NCI-H774 (cell line): ENCODE measurements at regions not wholly inside any gene's neighbourhood (a gene's known extent, or its start where the extent isn't known, plus 50 kb on each side); places are given as distances from the start of the nearest gene placed in this dataset.
"Not testable (repeated sequence)": the region's sequence is repeated elsewhere in the genome, so short reads cannot be mapped to it uniquely, and the experiment has no call there.

ENCODE experiments used
- DNase-seq: peaks from one replicate; lab custom pipeline; 2025; lab: John Stamatoyannopoulos, UW

DNA sequence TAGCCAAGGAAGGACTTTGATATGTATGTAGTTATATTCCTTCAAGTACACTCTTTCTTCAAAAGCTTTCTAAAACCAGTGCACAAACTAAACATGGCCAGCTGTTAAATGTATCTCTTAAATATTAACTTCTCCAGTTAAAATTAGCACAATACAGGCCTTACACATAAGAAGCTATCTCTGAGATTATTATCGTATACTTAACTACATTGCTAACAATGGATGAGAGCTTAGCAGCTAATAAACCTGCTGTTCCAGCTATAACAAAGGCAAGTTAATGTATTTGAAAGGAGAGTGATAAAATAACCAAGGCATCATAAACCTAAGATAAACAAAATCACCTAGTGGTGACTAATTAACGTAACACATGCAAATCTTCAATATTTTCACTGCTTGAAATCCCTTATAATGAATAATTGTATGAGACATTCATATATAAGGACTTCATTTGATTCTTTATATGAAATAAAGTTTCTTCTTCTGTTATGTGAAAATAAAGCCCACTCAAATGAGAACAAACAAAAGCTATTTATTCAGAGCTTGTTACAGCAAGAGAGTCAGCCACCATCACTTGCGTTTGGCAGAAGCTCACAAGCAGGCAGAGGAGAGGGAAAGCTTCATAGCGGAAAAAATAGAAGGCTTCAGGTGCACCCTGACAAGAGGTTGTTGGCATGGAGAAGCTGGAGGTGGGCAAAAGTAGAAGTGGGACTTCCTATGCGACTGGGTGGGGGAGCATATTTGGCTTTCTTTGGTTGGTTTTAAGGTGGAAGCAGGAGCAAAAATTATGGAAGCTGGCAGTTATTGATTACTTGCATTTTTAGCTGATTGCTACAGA lies 274.1 kb upstream of the CHRM3 start:
- DNase-seq: peak; percentile 14

DNA sequence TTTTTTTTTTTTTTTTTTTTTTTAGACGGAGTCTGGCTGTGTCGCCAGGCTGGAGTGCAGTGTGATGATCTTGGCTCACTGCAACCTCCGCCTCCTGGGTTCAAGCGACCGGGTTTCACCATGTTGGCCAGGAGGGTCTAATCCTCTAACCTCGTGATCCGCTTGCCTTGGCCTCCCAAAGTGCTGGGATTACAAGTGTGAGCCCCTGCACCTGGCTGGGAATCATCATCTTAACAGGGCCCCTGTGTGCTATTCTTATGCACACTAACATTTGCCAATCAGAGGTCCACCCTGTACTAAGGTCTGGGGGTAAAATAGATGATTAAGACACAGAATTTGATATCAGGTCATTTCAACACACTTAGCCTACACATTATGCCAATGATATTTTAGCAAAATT lies 278.7 kb upstream of the CHRM3 start:
- no peak for DNase-seq

DNA sequence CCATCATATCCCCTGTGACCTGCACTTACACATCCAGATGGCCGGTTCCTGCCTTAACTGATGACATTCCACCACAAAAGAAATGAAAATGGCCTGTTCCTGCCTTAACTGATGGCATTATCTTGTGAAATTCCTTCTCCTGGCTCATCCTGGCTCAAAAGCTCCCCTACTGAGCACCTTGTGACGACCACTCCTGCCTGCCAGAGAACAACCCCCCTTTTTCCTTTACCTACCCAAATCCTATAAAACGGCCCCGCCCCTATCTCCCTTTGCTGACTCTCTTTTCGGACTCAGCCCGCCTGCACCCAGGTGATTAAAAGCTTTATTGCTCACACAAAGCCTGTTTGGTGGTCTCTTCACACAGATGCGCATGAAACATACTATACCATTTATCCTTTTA lies 279.7 kb upstream of the CHRM3 start:
- DNase-seq: not testable (repeated sequence)

DNA sequence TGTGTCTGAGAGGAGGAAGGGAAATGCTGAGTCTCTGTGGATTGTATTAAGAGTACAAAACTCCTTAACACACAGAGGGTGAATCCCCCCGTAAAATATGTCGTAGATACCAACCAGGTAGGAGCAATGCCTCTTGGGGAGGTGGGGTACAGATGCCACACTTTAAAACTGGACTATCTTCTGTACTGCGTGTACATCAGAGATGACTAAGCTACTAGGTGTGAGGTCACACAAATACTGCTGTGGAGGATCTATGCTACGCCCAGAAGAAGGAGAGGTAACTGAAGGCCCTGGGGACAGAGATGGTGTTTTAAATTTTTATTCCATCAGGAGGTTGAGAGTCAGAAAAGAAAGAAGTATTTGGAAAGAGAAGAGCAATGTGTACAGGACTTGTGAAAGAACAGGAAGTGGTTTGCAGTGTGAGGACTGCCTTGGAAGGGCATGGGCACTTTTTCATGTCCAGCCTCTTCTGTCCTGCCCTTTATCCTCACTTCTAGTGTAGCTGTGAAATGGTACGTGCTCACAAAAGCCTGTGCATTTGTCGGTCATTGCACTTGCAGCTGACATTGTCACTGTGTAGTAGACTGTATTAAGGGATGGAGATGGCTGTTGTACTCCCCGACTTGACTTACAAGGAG lies 287.8 kb upstream of the CHRM3 start:
- no peak for DNase-seq

DNA sequence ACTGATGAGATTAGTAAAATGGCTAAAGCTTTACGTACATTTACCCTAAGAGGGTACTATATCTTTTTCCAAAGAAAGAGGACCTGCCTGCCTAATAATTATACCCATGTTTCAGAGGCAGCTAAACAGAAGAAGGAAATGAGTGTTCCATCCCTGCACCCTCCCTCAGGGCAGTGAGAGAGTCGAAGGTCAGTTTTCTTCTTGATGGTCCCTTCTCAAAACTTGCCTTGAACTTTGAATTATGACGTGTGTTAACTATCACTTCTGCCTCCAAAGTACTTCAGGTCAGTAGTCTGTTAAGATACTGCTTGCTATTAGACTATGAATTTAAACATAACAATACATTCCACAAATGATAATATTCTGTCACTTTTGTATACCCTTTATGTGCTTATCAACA lies 294.8 kb upstream of the CHRM3 start:
- no peak for DNase-seq

DNA sequence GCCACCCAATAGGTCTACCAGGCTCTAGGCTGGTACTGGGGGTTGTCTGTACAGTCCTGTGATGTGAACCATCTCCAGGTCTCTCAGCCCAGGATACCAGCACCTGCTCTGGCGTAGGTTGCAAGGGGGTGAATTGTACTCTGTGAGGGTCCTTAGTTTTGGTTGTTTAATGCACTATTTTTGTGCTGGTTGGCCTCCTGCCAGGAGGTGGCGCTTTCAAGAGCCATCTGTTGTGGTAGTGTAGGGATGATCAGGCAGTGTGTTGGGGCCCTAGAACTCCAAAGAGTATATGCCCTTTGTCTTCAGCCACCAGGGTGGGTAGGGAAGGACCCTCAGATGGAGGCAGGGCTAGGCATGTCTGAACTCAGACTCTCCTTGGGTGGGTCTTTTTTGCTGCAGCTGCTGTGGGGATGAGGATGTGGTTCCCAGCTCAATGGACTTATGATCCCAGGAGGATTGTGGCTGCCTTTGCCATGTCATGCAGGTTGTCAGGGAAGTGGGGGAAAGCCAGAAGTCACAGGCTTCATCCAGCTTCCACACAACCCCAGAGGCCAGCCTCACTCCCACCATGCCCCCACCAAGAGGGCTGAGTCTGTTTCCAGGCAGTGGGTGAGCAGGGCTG lies 301.8 kb upstream of the CHRM3 start:
- DNase-seq: no peak

DNA sequence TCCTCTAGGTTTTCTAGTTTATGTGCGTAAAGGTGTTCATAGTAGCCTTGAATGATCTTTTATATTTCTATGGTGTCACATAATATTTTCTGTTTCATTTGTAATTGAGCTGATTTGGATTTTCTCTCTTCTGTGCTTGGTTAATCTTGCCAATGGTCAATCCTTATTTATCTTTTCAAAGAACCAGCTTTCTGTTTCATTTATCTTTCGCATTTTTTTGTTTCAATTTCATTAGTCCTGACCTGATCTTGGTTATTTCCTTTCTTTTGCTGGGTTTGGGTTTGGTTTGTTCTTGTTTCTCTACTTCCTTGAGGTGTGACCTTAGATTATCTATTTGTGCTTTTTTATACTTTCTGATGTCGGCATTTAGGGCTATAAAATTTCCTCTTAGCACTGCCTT lies 304.4 kb upstream of the CHRM3 start:
- DNase-seq: not testable (repeated sequence)

DNA sequence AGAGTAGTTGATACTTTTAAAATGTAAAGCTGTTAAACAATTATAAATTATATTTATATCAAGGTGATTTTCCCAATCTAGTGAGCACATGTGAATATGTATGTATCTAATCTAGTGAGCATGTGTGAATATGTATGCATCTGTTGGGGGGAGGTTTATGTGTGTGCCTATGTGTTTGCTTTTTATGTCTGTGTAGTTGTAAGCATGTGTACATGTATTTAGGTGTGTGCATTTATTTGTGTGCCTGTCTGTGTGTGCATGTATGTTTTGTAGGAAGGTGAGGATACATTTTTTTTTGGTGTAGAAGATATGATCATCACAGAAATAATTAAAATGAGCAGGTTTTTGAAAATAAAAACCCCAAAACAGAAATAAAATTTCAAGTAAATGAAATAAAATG lies 318.9 kb upstream of the CHRM3 start:
- no peak for DNase-seq

DNA sequence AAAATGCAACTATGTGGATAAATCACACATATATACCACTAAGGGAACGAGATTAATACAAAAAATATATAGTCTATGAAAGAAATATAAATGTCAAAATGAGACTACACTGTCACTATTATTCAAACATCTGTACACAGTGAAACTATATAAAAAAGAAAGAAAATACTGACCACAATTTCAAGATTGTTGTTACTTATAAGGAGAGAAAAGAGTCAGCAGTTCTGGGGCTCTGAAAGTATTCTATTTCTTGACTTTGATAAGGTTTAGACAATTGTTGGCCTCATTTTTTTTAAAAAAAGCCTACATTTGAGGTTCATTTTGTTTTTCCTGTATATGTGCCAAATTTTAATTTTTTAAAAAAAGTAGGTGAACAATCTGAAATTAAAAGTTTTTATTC lies 319.3 kb upstream of the CHRM3 start:
- no peak for DNase-seq

DNA sequence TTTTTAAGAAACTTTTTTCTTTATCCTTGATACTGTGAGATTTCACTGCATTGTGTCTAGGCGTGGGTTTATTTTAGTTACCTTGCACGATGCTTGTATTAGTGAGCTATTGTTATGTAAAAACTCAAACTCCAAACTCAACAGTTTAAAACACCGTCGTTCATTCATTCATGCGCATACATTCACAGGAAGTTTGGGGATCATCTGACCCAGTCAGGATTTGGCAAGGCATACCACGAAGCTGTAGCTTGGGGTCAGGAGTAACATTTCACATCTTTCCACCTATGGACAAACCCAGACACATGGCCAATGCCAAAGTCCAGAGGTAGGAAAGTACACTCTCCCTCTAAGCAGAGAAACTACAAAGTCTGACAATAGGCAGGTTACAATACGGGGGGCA lies 324.6 kb upstream of the CHRM3 start:
- no peak for DNase-seq

DNA sequence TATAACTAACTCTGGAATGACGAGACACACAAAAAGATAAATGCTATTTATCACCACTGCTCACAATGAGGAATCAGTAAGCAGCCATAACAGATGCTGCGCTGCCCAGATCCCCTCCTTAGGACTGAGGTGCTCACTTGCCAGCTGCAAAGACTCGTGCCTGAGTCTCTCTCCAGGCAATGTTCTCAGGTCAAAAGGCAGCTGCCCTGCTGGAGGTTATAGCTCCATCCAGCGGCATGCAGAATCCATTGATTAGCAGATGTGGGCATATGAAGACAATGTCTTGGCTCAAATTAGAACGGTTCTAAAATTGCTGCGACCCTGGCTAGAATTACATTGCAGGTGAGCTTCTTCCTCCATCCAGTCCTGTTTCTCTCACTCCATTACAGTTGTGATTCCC lies 328.2 kb upstream of the CHRM3 start:
- no peak for DNase-seq

DNA sequence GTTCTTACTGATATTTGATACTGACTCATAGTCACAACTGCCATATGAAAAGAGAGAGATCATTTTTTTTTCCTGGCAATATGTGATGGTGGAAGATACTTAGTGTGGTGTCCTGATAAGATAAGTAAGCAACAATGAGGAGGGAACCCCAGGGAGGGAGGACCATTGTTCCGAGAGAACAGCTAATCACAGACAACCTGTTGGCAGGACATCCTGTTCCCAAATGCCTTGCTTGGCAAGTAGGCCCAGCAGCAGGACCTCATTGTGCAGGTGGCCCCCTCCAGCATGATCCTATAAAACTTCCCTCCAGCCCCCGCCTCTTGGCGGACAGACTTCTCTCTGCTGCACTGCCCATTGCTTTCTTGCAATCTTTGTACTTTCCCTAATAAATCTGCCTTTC lies 329.4 kb upstream of the CHRM3 start:
- no peak for DNase-seq

DNA sequence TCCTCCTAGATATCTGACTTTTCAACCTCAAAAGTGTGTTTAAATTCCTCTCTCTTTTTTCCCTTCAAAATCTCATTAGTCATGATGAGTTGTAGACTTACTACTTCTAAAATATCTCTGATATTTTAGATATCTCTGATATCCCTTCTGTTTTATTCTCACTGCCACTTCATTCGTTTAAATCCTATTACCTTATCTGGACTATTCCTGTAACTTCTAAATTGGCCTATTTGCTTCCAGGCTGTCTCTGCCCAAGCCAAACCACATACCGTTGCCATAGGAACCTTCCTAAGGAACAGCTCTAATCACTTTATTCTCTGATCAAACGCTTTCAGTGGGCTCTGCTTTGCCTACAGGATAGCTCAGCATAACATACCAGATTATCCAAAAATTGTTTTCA lies 333.1 kb upstream of the CHRM3 start:
- no peak for DNase-seq

DNA sequence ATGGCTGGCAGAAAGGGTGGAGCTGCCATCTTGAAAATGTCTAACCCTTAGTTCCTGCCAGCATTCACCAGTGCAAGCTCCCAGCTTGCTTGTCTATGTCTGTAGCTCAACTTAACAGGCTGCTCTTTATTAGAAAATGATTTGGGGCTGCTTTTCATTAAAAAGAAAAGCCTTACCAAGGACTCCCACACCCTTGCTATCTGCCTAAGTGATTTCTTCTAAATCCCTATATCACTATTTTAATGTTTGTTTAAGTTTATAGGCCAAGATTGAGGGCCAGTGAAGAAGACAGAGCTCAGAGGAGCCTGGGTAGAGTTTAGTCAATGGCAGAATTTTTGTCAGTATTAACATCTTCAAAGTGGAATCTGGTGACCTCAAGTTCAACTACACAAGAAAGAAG lies 336.8 kb upstream of the CHRM3 start:
- no peak for DNase-seq

DNA sequence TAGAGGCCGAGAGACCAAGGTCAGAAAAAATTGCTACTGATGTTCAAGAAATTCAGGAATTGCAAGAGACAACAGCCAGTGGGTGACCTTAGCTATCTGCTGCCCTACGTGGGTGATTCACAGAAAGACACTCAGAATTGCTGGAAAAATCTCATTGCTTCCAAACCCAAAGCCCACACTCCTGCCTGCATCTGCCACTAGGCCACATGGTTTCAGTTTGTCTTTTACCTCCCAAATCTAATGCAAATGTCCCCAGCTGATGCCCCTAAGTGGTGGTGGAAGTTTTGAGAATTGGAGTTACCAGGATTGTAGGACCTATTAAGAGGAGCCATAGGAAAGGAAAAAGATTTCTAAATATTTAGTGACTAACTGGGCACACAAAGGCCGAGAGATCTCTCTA lies 341.5 kb upstream of the CHRM3 start:
- DNase-seq: no peak

DNA sequence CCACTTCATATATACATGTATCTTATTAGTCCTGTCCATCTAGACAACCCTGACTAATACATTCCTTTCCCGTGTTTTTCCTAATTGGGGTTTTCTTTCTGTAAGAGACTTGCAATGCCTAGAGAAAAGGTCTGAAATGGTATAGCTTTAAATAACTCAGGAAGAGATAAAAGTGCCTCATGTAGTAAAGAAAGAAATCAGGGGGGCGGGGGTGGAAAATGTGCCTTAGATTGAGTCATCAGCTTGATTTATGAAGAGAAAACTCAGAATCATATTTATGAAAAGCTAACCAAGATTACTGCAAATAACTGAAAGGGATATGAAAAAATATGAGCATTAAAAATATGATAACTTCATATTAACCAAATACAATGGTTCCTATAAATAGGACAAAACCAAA lies 345.8 kb upstream of the CHRM3 start:
- no peak for DNase-seq

DNA sequence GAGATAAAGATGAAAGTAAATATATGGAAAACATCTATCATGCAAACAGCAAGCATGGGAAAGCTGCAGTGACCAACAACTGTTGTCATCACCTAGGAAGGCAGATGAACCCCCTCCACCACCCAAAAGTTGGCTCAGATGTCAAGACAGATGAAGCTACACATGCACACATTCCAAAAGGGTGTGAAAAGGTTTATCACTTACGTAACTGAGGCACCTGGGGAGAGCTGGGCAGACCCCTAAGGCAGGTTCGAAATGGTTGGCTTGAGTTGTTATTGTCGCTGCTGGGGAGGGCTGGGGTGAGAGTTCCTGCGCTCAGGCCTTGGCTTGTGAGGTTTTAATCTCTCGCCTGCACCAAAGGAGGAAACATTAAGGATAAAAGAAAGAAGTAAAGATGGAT lies 355.1 kb upstream of the CHRM3 start:
- DNase-seq: no peak

DNA sequence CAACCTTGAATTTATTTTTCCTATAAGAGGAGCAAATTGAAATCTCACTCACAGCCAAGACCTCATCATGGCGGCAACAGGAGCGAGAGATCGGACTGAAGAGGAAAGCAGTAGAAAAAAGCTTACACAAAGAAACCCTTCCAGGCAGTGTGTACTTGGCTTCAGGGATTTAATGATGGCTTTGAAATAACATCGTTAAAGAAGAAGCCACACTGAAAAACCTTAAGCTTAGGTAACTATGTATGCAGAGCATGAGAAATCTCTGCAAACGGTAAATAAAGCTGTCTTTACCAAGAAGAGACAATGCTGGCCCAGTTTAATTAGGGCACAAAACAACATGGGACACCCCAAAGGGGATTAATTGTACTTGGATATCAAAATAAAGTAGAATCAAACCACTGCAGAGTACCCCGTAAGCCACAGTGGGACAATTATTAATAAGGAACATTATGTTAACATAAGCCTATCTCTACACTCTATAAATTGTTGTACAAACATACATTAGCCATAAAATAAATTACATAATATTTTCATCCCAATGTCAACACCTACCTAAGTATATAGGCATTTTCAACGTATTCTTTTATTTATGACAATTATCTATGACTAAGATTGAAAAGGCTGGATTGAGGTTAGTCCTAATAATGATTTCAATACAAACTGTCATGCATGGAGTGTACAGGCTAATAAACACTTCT lies 360.2 kb upstream of the CHRM3 start:
- DNase-seq: no peak

DNA sequence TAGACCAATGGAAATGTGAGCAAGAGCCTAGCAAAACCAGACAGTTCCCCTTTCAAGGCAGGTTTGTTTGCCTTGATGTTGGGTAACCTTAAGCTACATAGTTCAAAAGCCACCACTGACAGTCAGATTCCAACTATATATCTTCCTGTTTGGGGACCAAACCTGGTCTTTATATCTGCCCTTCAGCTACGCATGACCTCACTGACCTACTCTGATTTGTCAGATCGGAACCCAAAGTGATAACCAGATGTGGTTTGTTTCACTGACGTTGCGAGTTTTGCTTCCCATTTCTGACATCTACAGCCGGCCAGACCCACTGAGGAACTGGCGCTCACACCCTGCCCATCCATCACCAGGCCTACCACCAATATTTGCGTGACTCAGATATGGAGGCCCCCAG lies 361.1 kb upstream of the CHRM3 start:
- no peak for DNase-seq

DNA sequence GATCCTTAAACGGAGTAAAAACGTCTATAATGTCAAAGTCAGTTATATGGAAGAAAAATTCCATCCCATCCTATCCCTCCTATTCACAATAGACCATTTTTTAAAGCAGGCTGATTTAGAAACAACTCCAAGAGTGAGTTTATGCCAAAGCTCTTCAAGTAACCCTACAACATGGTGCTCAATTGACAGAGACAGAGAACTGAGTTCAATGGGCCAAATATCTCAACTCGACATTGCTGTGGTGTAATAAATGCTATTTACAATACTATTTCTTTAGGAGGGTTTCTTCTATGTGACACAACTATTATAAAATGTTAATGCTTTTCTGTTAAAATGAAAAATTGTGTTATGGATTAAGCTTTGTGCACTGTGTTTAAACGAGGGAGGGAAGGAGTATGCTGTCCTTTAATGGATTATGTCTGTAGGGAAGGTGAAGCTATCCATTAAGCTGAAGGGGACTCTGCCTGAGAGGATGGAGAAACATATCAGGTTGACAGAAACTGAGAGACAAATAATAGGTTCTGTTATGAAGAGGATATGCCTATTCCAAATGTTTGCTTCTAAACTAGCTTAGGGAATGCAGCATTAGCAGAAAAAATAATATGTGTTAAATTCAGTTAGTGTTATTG lies 362.5 kb upstream of the CHRM3 start:
- no peak for DNase-seq

DNA sequence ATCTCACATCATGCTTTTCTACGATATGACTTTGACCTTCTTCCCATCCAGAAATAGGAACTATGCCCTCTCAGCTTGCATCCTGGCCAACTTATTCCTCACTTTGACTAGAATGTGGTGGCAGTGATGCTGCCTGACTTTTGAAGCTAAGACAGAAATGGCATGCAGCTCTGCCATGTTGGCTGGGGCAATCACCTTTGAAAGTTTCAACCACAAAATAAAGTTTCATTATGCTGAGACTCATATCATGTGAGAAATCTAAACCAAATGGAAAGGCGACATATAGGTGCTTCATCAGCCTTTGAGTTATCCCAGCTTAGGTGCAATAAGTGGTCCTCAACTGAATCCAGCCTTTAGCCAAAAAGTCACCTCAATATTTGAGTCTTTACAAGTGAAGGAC lies 370.0 kb upstream of the CHRM3 start:
- DNase-seq: no peak

DNA sequence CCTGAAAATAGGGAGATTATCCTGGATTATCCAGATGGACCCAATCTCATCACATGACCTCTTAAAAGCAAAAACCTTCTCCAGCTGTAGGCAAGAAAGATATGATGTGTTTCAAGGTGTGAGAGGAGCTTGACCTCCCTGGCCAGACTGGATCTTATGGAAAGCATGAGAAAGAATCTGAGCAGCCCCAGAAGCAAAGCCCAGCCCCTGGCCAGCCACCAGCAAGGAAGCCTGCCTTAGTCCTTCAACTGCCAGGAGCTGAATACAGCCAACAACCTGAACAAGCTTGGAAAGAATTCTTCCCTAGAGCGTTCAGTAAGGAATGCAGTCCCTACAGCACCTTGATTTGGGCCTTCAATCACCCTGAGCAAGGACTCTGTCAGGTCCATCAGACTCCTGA lies 375.0 kb upstream of the CHRM3 start:
- DNase-seq: no peak
